GM12878 (cell line): ENCODE measurements at regions not wholly inside any gene's neighbourhood (a gene's known extent, or its start where the extent isn't known, plus 50 kb on each side); places are given as distances from the start of the nearest gene placed in this dataset.
A peak's percentile ranks its signal among the peaks of the same experiment; 100 is the strongest.

Experiments used
- ATAC-seq: fragments of 200-7000 bp; cut with Tn5 transposase; 3 replicates; pipeline ENCODE4 v1.9.1; 2020; ENCODE audit warnings: mild to moderate bottlenecking, moderate library complexity
- BruUV-seq: library from RNA; stranded (reverse); fragments of 400-500 nt; replicated peaks from 2 replicates; lab custom pipeline; 2021; lab: Mats Ljungman, UMichigan
- CTCF ChIA-PET: fragments of 300-600 bp; sonication (Branson Sonifier 250); formaldehyde crosslinking; extraction: SDS; loops from one replicate; lab custom pipeline; 2021; ENCODE audit warnings: inconsistent platforms; lab: Yijun Ruan, JAX
- POLR2A ChIA-PET: fragments of 350-600 bp; formaldehyde crosslinking; extraction: SDS; loops from one replicate; lab custom pipeline; 2021; ENCODE audit warnings: inconsistent platforms; lab: Charles Lee
- RAD21 ChIA-PET: fragments of 300-600 bp; sonication (Branson Sonifier 250); formaldehyde crosslinking; loops from one replicate; lab custom pipeline; 2023; ENCODE audit warnings: antibody characterized with exemption; ENCODE audit not compliant: unreplicated experiment; lab: Charles Lee
- SMC1A ChIA-PET: fragments of 300-600 bp; sonication (Branson Sonifier 250); formaldehyde crosslinking; loops from one replicate; lab custom pipeline; 2023; ENCODE audit not compliant: unreplicated experiment, uncharacterized antibody; lab: Charles Lee
- DNase-seq: peaks from one replicate; pipeline ENCODE4 v3.0.0-alpha.2; 2011; ENCODE audit warnings: low read depth, low spot score
- FAIRE-seq: peaks from 3 replicates; lab custom pipeline; 2011; peaks lifted over from hg19 to GRCh38; lab: Jason Lieb, UNC
- H2AFZ ChIP-seq: 2 replicates; pipeline ENCODE4 v1.6.0; 2011; ENCODE audit warnings: low read depth, low read length, control low read depth; ENCODE audit not compliant: control insufficient read depth
- H3K27ac ChIP-seq: 2 replicates; pipeline ENCODE4 v1.5.1; 2011; ENCODE audit warnings: control low read depth; ENCODE audit not compliant: control insufficient read depth, insufficient read depth
- H3K27me3 ChIP-seq, 2 experiments: replicated peaks in 1 of 2; 2 replicates each; pipeline versions ENCODE4 v1.6.0 to v1.6.1; 2011; ENCODE audit warnings: low read length in 1 of 2; ENCODE audit not compliant: control insufficient read depth in 2 of 2, insufficient read depth in 2 of 2
- H3K36me3 ChIP-seq, 2 experiments: 2 replicates each; pipeline ENCODE4 v1.5.1; 2011; ENCODE audit warnings: low read length in 1 of 2; ENCODE audit not compliant: control insufficient read depth in 2 of 2, insufficient read depth in 2 of 2
- H3K4me1 ChIP-seq: 2 replicates; pipeline ENCODE4 v1.6.1; 2011; ENCODE audit warnings: mild to moderate bottlenecking, low read length, moderate library complexity, mixed read lengths; ENCODE audit not compliant: control insufficient read depth, insufficient read depth
- H3K4me2 ChIP-seq: 2 replicates; pipeline ENCODE4 v1.6.0; 2011; ENCODE audit warnings: control low read depth; ENCODE audit not compliant: control insufficient read depth, insufficient read depth
- H3K4me3 ChIP-seq: fragments of 200-600 bp; sonication (generic); 2 replicates; pipeline ENCODE4 v1.5.1; 2016
- H3K79me2 ChIP-seq: 2 replicates; pipeline ENCODE4 v1.6.0; 2011; ENCODE audit warnings: low read length; ENCODE audit not compliant: control insufficient read depth, insufficient read depth
- H3K9ac ChIP-seq: 2 replicates; pipeline ENCODE4 v1.8.0; 2011; ENCODE audit warnings: low read length, control low read depth, mixed read lengths; ENCODE audit not compliant: control insufficient read depth, insufficient read depth
- H3K9me3 ChIP-seq: replicated peaks from 3 replicates; pipeline ENCODE4 v1.5.1; 2011; ENCODE audit warnings: mild to moderate bottlenecking, low read length; ENCODE audit not compliant: control insufficient read depth, insufficient read depth
- H4K20me1 ChIP-seq: 2 replicates; pipeline ENCODE4 v1.6.0; 2011; ENCODE audit not compliant: control insufficient read depth, insufficient read depth
- CHD2 ChIP-seq: IDR thresholded peaks from 2 replicates; pipeline ENCODE4 v1.6.1; 2011; ENCODE audit warnings: low read depth, low read length, improper control_type of control experiment, borderline replicate concordance
- CREB1 ChIP-seq: IDR thresholded peaks from 2 replicates; pipeline ENCODE4 v1.6.1; 2012; ENCODE audit warnings: low read depth, mild to moderate bottlenecking, inconsistent platforms
- E4F1 ChIP-seq: fragments of 450-650 bp; IDR thresholded peaks from 2 replicates; pipeline ENCODE4 v1.6.1; 2018; ENCODE audit warnings: borderline replicate concordance, mild to moderate bottlenecking; ENCODE audit not compliant: partially characterized antibody
- GATAD2B ChIP-seq: fragments of 450-650 bp; conservative IDR thresholded peaks from 2 replicates; pipeline ENCODE4 v1.6.1; 2017; ENCODE audit warnings: low read depth, mild to moderate bottlenecking, moderate library complexity
- HDAC2 ChIP-seq: fragments of 200-600 bp; sonication (generic); IDR thresholded peaks from 2 replicates; pipeline ENCODE4 v1.6.1; 2017
- MXI1 ChIP-seq: fragments of 150-350 bp; IDR thresholded peaks from 2 replicates; pipeline ENCODE4 v1.6.1; 2011; ENCODE audit warnings: low read depth, mild to moderate bottlenecking, inconsistent platforms, low read length, improper control_type of control experiment
- NKRF ChIP-seq: fragments of 450-650 bp; conservative IDR thresholded peaks from 2 replicates; pipeline ENCODE4 v1.6.1; 2017; ENCODE audit warnings: mild to moderate bottlenecking, moderate library complexity
- NR2C1 ChIP-seq: fragments of 450-650 bp; IDR thresholded peaks from 2 replicates; pipeline ENCODE4 v1.6.1; 2017; ENCODE audit warnings: antibody characterized with exemption, mild to moderate bottlenecking, moderate library complexity
- PAX5 ChIP-seq: IDR thresholded peaks from 2 replicates; pipeline ENCODE4 v1.6.1; 2011; ENCODE audit warnings: low read depth, low read length, borderline replicate concordance
- RAD51 ChIP-seq: fragments of 450-650 bp; IDR thresholded peaks from 2 replicates; pipeline ENCODE4 v1.6.1; 2016; ENCODE audit warnings: moderate library complexity, mild to moderate bottlenecking, inconsistent platforms
- SIN3A ChIP-seq: IDR thresholded peaks from 2 replicates; pipeline ENCODE4 v1.6.1; 2012; ENCODE audit warnings: low read depth, low read length, improper control_type of control experiment
- SPI1 ChIP-seq: IDR thresholded peaks from 2 replicates; pipeline ENCODE4 v1.6.1; 2011; ENCODE audit warnings: low read depth, mild to moderate bottlenecking, low read length, moderate library complexity, borderline replicate concordance; ENCODE audit not compliant: insufficient read depth
- SUPT20H ChIP-seq: IDR thresholded peaks from 2 replicates; pipeline ENCODE4 v1.6.1; 2011; ENCODE audit warnings: low read depth, mild to moderate bottlenecking, low read length, moderate library complexity, borderline replicate concordance; ENCODE audit not compliant: control insufficient read depth
- ZBTB11 ChIP-seq: fragments of 450-650 bp; formaldehyde crosslinking; IDR thresholded peaks from 2 replicates; pipeline ENCODE4 v1.5.0; 2022; ENCODE audit warnings: mild to moderate bottlenecking, missing genetic modification characterization
- WGBS: methylation state at CpG from one replicate; pipeline ENCODE4 v1.1.6; 2016; ENCODE audit warnings: low lambda C conversion rate; ENCODE audit not compliant: insufficient replicate concordance, insufficient coverage; ENCODE audit errors: missing lambda C conversion rate; 5-methylcytosine and 5-hydroxymethylcytosine counted together
- in situ Hi-C: fragments of 300-500 bp; cut with MboI; formaldehyde crosslinking; loops from 9 replicates; pipeline ENCODE4 v1.14.3; 2018; ENCODE audit warnings: mixed read lengths
- intact Hi-C: fragments of 100-400 bp; cut with micrococcal nuclease; formaldehyde crosslinking; loops from one replicate; pipeline ENCODE4 v1.14.2; 2022; ENCODE audit not compliant: unreplicated experiment

GRCh38 chr6:26206868-26207801 is 119.9 kb downstream of the HFE start:
- no peaks in the 10 kb centered on the region for H3K36me3 ChIP-seq
- H3K9me3 ChIP-seq, result no peaks in the 10 kb centered on the region
- peak overlapping the region; percentile 95 for H3K9ac ChIP-seq
- no peaks in the 10 kb centered on the region for H3K27me3 ChIP-seq
- H3K4me2 ChIP-seq, result peak overlapping the region; percentile 97
- no peak overlapping the region for H2AFZ ChIP-seq
- H4K20me1 ChIP-seq, result no peaks in the 10 kb centered on the region
- RAD21 ChIA-PET, result interaction anchor here (1.8 kb wide), 1 partner anchor 9 kb away, joined by 8 read pairs; a partner anchor contains a TSS
- CTCF ChIA-PET, result interaction anchor here (0.6 to 1.0 kb wide), 3 partner anchors 43 to 48 kb away, joined by 3 read pairs; a partner anchor contains a TSS
- H3K27ac ChIP-seq, result peak overlapping the region; percentile 96
- SMC1A ChIA-PET, result interaction anchor here (0.6 to 1.6 kb wide), 6 partner anchors 9 to 67 kb away, joined by 3 to 6 read pairs (median 3); a partner anchor contains a TSS
- no peak for ATAC-seq
- POLR2A ChIA-PET, result interaction anchor here (0.5 to 5.2 kb wide), 5 partner anchors 9 to 304 kb away, joined by 3 to 57 read pairs (median 3); a partner anchor contains a TSS
- no peak for FAIRE-seq
- peak overlapping the region; percentile 72 for H3K4me3 ChIP-seq
- peaks cover 8% of the 10 kb centered on the region for H3K79me2 ChIP-seq
- DNase-seq, result no peak
- no TSS peak for BruUV-seq
- peaks cover 14% of the 10 kb centered on the region for H3K4me1 ChIP-seq
- intact Hi-C loops (no loop called here), in situ Hi-C loops (no loop called here)
- 77% methylated on average over 8 of the region's 8 CpGs for WGBS
- TF ChIP-seq SUPT20H (no peak), HDAC2 (no peak), SIN3A (no peak), MXI1 (no peak), RAD51 (no peak), SPI1 (no peak), PAX5 (no peak), ZBTB11 (CRISPR knock-in tag) (no peak), E4F1 (no peak), NKRF (no peak), CREB1 (no peak), GATAD2B (no peak), CHD2 (no peak), NR2C1 (no peak)
